SK-N-SH treated with all-trans-retinoic acid at 6 μM for 48 hours (cell line): ENCODE measurements at regions not wholly inside any gene's neighbourhood (a gene's known extent, or its start where the extent isn't known, plus 50 kb on each side); places are given as distances from the start of the nearest gene placed in this dataset.

Source experiments
- ARNTL ChIP-seq: fragments of 450-650 bp; formaldehyde crosslinking; IDR thresholded peaks from 2 replicates; pipeline ENCODE4 v1.5.0; 2020; ENCODE audit warnings: low read depth, mild to moderate bottlenecking, moderate library complexity, borderline replicate concordance
- BACH2 ChIP-seq: fragments of 250-450 bp; sonication (Bioruptor Pico); IDR thresholded peaks from 2 replicates; pipeline ENCODE4 v1.9.0; 2021; ENCODE audit warnings: mild to moderate bottlenecking, borderline replicate concordance
- CREB5 ChIP-seq: fragments of 250-450 bp; sonication (Bioruptor Pico); IDR thresholded peaks from 2 replicates; pipeline ENCODE4 v1.5.1; 2020; ENCODE audit warnings: low read depth, mild to moderate bottlenecking, moderate library complexity
- CSRNP3 ChIP-seq: fragments of 250-450 bp; sonication (Bioruptor Pico); IDR thresholded peaks from 2 replicates; pipeline ENCODE4 v1.5.1; 2021; ENCODE audit warnings: mild to moderate bottlenecking, moderate library complexity
- GLIS3 ChIP-seq: fragments of 250-450 bp; sonication (Bioruptor Pico); IDR thresholded peaks from 2 replicates; pipeline ENCODE4 v1.5.0; 2020; ENCODE audit warnings: mild to moderate bottlenecking, moderate library complexity
- OSR1 ChIP-seq: fragments of 250-450 bp; sonication (Bioruptor Pico); IDR thresholded peaks from 2 replicates; pipeline ENCODE4 v1.8.0; 2022; ENCODE audit warnings: moderate library complexity, mild to moderate bottlenecking, inconsistent platforms
- PATZ1 ChIP-seq: fragments of 250-450 bp; sonication (Bioruptor Pico); IDR thresholded peaks from 2 replicates; pipeline ENCODE4 v1.8.0; 2020; ENCODE audit warnings: mild to moderate bottlenecking, moderate library complexity, borderline replicate concordance
- POU6F1 ChIP-seq: fragments of 250-450 bp; sonication (Bioruptor Pico); IDR thresholded peaks from 2 replicates; pipeline ENCODE4 v1.8.0; 2021; ENCODE audit warnings: low read depth, mild to moderate bottlenecking, moderate library complexity, borderline replicate concordance
- PPARA ChIP-seq: fragments of 250-450 bp; sonication (Bioruptor Pico); IDR thresholded peaks from 2 replicates; pipeline ENCODE4 v1.5.0; 2020; ENCODE audit warnings: mild to moderate bottlenecking, borderline replicate concordance
- SNAI2 ChIP-seq: fragments of 250-450 bp; sonication (Bioruptor Pico); IDR thresholded peaks from 2 replicates; pipeline ENCODE4 v1.5.0; 2020; ENCODE audit warnings: mild to moderate bottlenecking, moderate library complexity
- ZC3H10 ChIP-seq: fragments of 250-450 bp; sonication (Bioruptor Pico); IDR thresholded peaks from 2 replicates; pipeline ENCODE4 v1.5.1; 2021; ENCODE audit warnings: mild to moderate bottlenecking, moderate library complexity
- ZFP3 ChIP-seq: fragments of 250-450 bp; sonication (Bioruptor Pico); IDR thresholded peaks from 2 replicates; pipeline ENCODE4 v1.5.0; 2020; ENCODE audit warnings: mild to moderate bottlenecking, moderate library complexity
- ZNF8 ChIP-seq: fragments of 450-650 bp; formaldehyde crosslinking; IDR thresholded peaks from 2 replicates; pipeline ENCODE4 v1.5.0; 2020; ENCODE audit warnings: mild to moderate bottlenecking, moderate library complexity

GRCh38 chr6:154605178-154605881 lies 94.8 kb upstream of the CNKSR3 start:
- no peak for TF ChIP-seq PATZ1 (CRISPR knock-in tag)
- TF ChIP-seq SNAI2 (CRISPR knock-in tag), result no peak
- TF ChIP-seq ZFP3 (CRISPR knock-in tag), result no peak
- no peak for TF ChIP-seq CREB5
- no peak for TF ChIP-seq CSRNP3
- TF ChIP-seq ZC3H10, result no peak
- no peak for TF ChIP-seq POU6F1 (CRISPR knock-in tag)
- TF ChIP-seq ZNF8 (CRISPR knock-in tag), result no peak
- no peak for TF ChIP-seq OSR1 (CRISPR knock-in tag)
- TF ChIP-seq ARNTL (CRISPR knock-in tag), result no peak
- TF ChIP-seq GLIS3 (CRISPR knock-in tag), result no peak
- TF ChIP-seq PPARA (CRISPR knock-in tag), result no peak
- TF ChIP-seq BACH2, result no peak
